Skeletal muscle satellite cell (primary cell): ENCODE measurements at regions not wholly inside any gene's neighbourhood (a gene's known extent, or its start where the extent isn't known, plus 50 kb on each side); places are given as distances from the start of the nearest gene placed in this dataset.
"Not testable (repeated sequence)": the region's sequence is repeated elsewhere in the genome, so short reads cannot be mapped to it uniquely, and the experiment has no call there.

ENCODE experiments used
- H3K27me3 ChIP-seq: 2 replicates; pipeline ENCODE4 v1.7.0; 2013; ENCODE audit warnings: low read length; ENCODE audit not compliant: control insufficient read depth, insufficient read depth
- H3K36me3 ChIP-seq: 2 replicates; pipeline ENCODE4 v1.7.0; 2013; ENCODE audit warnings: mild to moderate bottlenecking, control low read depth, low read length; ENCODE audit not compliant: insufficient read depth
- H3K4me1 ChIP-seq: 2 replicates; pipeline ENCODE4 v1.7.0; 2013; ENCODE audit warnings: low read length; ENCODE audit not compliant: control insufficient read depth, insufficient read depth
- H3K4me2 ChIP-seq: 2 replicates; pipeline ENCODE4 v1.7.0; 2013; ENCODE audit warnings: mild to moderate bottlenecking, low read length
- H3K4me3 ChIP-seq: 2 replicates; pipeline ENCODE4 v1.7.0; 2013; ENCODE audit warnings: low read length
- H3K9ac ChIP-seq: 2 replicates; pipeline ENCODE4 v1.7.0; 2013; ENCODE audit warnings: mild to moderate bottlenecking, low read depth, low read length, moderate library complexity
- H3K9me3 ChIP-seq: replicated peaks from 2 replicates; pipeline ENCODE4 v1.7.0; 2013; ENCODE audit warnings: mild to moderate bottlenecking, control low read depth, low read length

DNA sequence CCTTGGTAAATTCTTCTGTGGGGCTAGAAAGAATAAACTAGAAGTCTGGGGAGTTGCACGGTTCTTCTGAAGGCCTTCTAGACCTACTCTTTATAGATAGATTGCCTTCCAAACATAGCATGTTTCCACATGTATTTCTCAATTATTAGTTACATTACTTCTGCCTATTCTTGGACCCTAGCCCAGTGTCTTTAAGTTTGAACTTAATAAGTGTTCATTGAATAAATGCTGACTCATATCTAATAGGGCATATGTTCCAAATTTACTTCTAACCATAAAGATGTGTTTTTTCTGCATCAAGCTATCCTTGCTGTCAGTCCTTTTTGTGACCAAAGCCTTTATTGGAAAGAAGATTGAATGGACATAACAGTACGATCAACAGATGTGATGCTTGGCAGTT, 503.6 kb upstream of the ZFP42 start:
- no peak overlapping the region for H3K4me2 ChIP-seq
- no peaks in the 10 kb centered on the region for H3K36me3 ChIP-seq
- H3K4me3 ChIP-seq, result no peak overlapping the region
- H3K9me3 ChIP-seq, result no peaks in the 10 kb centered on the region
- H3K4me1 ChIP-seq, result no peaks in the 10 kb centered on the region
- no peak overlapping the region for H3K9ac ChIP-seq
- H3K27me3 ChIP-seq, result no peaks in the 10 kb centered on the region

DNA sequence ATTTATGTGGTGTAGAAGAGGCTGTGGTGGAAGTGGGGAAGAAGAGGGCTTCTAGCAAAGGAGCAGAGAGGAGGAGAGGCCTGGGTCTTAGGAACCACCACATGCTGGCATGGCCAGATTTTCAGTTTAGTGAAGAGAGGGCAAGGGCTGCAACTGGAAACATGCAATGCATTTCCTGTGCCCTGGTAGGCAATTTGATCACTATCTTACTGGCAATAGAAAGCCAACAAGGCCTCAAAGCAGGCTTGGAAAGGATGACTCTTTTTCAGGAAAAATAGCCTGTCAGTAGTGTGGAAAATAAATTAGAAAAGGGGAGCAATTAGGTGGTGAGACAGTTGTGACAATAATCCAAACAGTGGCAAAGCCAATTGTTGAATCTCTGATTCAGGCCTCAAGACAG, 501.9 kb upstream of the ZFP42 start:
- Histone ChIP-seq H3K9ac (no peak overlapping the region), H3K9me3 (no peaks in the 10 kb centered on the region)

DNA sequence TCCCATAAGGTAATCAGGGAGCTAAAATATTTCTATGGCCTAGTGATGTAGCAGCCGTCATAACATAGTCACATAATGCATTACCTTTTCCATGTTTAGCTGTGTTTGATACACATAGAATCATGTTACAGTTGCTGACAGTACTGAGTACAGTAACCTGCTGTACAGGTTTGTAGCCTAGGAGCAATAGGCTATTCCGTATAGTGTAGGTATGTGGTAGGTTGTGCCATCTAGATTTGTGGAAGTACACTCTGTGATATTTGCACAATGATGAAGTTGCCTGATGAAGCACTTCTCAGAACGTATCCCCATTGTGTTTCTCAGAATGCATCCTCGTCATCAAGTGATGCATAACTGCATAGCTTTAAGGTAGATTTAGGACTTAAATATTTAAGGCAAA, 495.6 kb upstream of the ZFP42 start:
- Histone ChIP-seq H3K36me3 (no peaks in the 10 kb centered on the region), H3K4me3 (no peak overlapping the region), H3K4me1 (no peaks in the 10 kb centered on the region), H3K9me3 (no peaks in the 10 kb centered on the region), H3K4me2 (no peak overlapping the region), H3K27me3 (no peaks in the 10 kb centered on the region), H3K9ac (no peak overlapping the region)

More for the DNA sequence above, 501.9 kb upstream of the ZFP42 start:
- Histone ChIP-seq H3K4me2 (no peak overlapping the region), H3K4me3 (no peak overlapping the region), H3K27me3 (no peaks in the 10 kb centered on the region), H3K4me1 (no peaks in the 10 kb centered on the region), H3K36me3 (no peaks in the 10 kb centered on the region)

DNA sequence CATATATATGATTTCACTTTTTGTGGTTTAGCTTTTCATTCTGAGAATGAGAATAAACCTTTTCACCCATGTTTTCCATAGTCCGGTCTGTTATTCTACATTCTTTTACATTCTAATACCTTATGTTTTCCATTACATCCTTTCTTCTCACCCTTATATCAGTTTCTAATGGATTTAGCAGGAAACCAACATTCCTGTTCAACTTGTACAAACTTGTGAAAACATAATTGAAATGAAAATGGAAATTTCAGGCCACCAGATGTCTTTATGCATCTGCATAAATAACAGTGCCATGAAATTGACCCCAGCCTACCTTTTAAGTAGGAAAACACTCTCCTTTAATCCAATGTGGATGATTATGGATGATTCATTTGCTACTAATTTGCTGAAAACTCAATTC, 494.8 kb upstream of the ZFP42 start:
- no peaks in the 10 kb centered on the region for H3K27me3 ChIP-seq
- H3K4me1 ChIP-seq, result no peaks in the 10 kb centered on the region
- no peaks in the 10 kb centered on the region for H3K9me3 ChIP-seq
- H3K36me3 ChIP-seq, result no peaks in the 10 kb centered on the region
- H3K4me3 ChIP-seq, result no peak overlapping the region
- H3K9ac ChIP-seq, result no peak overlapping the region
- no peak overlapping the region for H3K4me2 ChIP-seq

DNA sequence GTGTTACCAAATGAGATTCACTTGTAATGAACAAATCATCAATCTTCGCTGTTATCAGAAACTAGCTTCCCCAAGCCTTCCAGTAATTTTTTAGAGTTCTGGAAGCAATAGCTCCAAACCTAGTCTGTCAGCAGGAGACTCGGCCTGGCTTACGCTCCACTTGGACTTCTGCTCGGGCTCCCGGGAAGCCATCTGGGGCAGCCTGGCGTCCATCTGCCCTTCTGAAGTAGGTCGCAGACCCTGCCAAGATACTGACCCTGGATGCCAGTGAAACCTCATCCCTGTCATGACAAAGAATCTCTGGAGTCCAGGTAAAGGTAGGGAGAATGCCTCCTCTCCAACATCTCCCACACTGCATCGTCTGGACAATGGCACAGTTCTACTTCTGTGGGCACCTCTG, 493.8 kb upstream of the ZFP42 start:
- no peak overlapping the region for H3K4me3 ChIP-seq
- H3K27me3 ChIP-seq, result no peaks in the 10 kb centered on the region
- H3K4me2 ChIP-seq, result no peak overlapping the region
- no peaks in the 10 kb centered on the region for H3K9me3 ChIP-seq
- H3K36me3 ChIP-seq, result no peaks in the 10 kb centered on the region
- no peaks in the 10 kb centered on the region for H3K4me1 ChIP-seq
- H3K9ac ChIP-seq, result no peak overlapping the region

DNA sequence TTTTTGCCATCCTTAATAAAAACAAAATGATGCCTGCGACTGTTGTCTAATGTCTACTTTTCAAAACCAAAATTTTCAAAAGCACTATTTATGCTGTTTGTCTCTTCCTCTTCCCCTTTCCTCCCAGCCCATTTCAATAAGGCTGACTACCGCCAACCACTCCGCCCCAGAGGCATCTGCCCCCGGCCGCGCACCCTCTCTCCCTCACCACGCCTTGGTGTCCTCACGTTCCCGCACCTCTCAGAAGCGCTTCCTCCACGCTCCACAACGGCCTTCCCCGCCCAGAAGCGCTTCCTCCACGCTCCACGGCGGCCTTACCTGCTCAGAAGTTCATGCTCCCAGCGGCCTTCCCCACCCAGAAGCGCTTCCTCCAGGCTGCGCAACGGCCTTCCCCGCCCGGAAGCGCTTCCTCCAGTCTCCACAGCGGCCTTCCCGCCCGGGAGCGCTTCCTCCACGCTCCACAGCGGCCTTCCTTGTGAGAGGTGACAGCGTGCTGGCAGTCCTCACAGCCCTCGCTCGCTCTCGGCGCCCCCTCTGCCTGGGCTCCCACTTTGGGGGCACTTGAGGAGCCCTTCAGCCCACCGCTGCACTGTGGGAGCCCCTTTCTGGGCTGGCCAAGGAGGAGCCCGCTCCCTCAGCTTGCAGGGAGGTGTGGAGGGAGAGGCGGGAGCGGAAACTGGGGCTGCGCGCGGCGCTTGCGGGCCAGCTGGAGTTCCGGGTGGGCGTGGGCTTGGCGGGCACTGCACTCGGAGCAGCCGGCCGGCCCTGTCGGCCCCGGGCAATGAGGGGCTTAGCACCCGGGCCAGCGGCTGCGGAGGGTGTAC, 490.4 kb upstream of the ZFP42 start:
- Histone ChIP-seq H3K9me3 (no peaks in the 10 kb centered on the region), H3K36me3 (no peaks in the 10 kb centered on the region), H3K27me3 (no peaks in the 10 kb centered on the region), H3K4me2 (no peak overlapping the region), H3K4me3 (no peak overlapping the region), H3K9ac (no peak overlapping the region), H3K4me1 (no peaks in the 10 kb centered on the region)

DNA sequence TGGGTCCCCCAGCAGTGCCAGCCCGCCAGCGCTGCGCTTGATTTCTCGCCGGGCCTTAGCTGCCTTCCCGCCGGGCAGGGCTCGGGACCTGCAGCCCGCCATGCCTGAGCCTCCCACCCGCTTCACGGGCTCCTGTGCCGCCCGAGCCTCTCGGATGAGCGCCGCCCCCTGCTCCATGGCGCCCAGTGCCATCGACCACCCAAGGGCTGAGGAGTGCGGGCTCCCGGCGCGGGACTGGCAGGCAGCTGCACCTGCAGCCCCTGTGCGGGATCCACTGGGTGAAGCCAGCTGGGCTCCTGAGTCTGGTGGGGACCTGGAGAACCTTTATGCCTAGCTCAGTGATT, 489.8 kb upstream of the ZFP42 start:
- H3K27me3 ChIP-seq, H3K36me3 ChIP-seq: not testable (repeated sequence)

DNA sequence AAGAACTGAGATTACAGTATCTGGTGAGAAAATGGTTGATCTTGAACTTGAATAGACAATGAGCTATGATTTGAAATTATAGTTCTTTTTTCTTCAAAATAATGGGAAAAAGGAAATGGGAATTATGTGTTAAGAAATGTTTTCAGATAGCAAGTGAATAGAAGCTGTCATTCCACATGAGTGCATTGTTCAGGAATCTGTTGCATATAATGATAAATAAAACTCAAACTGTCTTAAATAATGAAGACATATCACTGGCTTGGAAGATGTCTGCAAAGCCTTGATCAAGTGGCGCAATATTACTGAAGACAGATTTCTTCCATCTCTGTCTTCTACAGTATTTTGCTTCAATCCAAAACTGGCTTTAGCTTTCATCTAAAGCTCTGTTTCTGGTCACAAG, 479.3 kb upstream of the ZFP42 start:
- no peaks in the 10 kb centered on the region for H3K4me1 ChIP-seq
- H3K27me3 ChIP-seq, result no peaks in the 10 kb centered on the region
- no peak overlapping the region for H3K4me2 ChIP-seq
- no peak overlapping the region for H3K9ac ChIP-seq
- H3K9me3 ChIP-seq, result no peaks in the 10 kb centered on the region
- no peaks in the 10 kb centered on the region for H3K36me3 ChIP-seq
- H3K4me3 ChIP-seq, result no peak overlapping the region

More for the DNA sequence above, 489.8 kb upstream of the ZFP42 start:
- not testable (repeated sequence) for H3K9me3 ChIP-seq, H3K4me3 ChIP-seq, H3K9ac ChIP-seq, H3K4me2 ChIP-seq, H3K4me1 ChIP-seq

DNA sequence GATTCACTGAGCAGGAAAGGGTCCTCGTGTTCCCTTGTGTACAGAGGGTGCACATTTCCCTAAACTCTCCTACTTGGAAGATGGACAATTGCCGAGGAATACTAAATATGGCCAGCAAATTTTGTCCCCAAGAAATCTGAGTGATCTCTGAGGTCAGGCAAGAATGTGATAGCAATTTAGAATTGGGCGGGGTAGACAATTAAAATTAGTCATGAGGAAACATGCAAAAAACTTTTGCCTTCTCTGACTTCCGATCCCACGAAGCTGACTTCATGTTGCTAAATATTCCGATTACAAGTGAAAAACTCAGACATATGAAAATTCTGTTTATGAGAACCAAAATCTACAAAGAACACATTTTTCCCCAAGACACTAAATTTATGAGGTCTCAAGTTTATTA, 453.9 kb upstream of the ZFP42 start:
- no peaks in the 10 kb centered on the region for H3K27me3 ChIP-seq
- peaks cover 22% of the 10 kb centered on the region for H3K4me1 ChIP-seq
- H3K36me3 ChIP-seq, result no peaks in the 10 kb centered on the region
- peak overlapping the region; percentile 50 for H3K4me2 ChIP-seq
- H3K9ac ChIP-seq, result peak overlapping the region; percentile 50
- H3K9me3 ChIP-seq, result no peaks in the 10 kb centered on the region
- peak overlapping the region; percentile 1 for H3K4me3 ChIP-seq

DNA sequence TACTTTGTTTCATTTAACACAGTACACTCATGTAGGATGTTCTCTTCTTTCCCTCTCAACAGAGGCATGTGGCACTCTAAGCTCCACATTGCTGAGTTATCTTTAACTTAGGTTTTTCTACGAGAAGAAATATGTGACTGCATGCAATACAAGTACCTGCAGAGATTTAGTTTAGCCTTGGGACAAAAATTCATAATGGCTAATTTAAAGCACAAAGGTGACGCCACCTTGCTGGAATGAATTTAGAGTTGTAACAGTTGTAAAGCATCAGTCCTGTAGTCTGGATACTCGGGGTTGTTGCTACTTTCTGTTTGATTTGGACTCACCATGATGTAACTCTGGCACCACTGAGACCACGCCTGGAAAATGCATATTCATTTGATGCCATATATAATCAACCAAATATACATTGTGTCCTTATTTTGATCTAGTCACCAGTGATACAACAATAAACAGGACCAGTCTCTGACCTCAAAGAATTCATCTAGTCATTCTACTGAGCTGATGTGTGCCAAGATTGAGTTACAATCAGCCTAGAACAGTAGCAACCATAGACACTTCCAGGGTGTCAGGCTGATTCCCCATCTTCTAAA, 451.0 kb upstream of the ZFP42 start:
- no peak overlapping the region for H3K4me3 ChIP-seq
- no peaks in the 10 kb centered on the region for H3K9me3 ChIP-seq

DNA sequence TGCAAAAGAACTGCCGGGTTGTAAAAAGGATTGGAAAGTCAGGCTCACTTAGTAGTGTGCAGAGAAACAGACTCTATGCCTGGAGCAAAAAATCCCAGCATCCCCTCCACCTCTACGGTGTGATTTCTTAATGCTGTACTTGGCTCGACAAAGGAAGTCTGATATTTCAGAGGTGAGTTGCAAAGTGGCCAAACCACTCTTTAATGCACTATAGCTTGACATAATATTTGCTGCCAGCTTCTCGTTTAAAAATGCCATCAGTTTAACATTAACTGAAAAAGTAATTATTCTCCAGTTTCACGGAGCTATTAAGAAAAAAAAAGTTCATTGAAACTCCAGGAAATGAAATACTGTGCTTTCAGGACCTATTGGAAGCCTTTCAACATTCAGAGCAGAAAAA, 448.3 kb upstream of the ZFP42 start:
- Histone ChIP-seq H3K9ac (peak overlapping the region; percentile 8), H3K4me1 (peaks cover 29% of the 10 kb centered on the region), H3K36me3 (no peaks in the 10 kb centered on the region), H3K4me2 (no peak overlapping the region), H3K4me3 (no peak overlapping the region), H3K9me3 (no peaks in the 10 kb centered on the region), H3K27me3 (no peaks in the 10 kb centered on the region)

More for the DNA sequence above, 451.0 kb upstream of the ZFP42 start:
- H3K9ac ChIP-seq, result peak overlapping the region; percentile 5
- H3K27me3 ChIP-seq, result no peaks in the 10 kb centered on the region
- peak overlapping the region; percentile 2 for H3K4me2 ChIP-seq
- H3K4me1 ChIP-seq, result peaks cover 30% of the 10 kb centered on the region
- no peaks in the 10 kb centered on the region for H3K36me3 ChIP-seq
